ENCODE measurements at regions not wholly inside any gene's neighbourhood (a gene's known extent, or its start where the extent isn't known, plus 50 kb on each side); places are given as distances from the start of the nearest gene placed in this dataset.

- no peak for DNase-seq (ENCODE audit: low read depth in 3 of 3)
Measured at GRCh38 chr5:174374206-174374605, 328.7 kb downstream of the NSG2 start.

DNA sequence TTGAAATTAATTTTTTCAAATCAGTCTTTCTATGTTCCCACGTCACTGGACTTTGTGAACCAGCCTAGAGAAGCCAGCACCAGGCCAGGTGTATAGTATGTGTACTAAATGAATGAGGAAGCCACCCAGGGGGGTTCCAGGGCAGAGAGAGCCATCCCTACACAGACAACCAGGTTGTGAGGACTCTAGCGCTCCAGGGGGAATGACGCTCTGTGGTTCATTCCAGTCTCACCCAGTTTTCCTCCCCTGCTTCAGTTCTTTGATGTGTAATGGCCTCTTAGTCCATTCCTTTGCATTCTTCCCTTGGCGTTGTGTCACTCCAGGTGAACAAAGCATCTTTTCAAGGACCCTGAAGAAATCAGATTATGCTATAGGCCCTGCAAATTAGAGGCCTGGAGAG, 330.6 kb downstream of the NSG2 start:
- no peak for DNase-seq (ENCODE audit: low read depth in 3 of 3)

GRCh38 chr5:174376726-174377373, 331.3 kb downstream of the NSG2 start:
- no peak for DNase-seq (ENCODE audit: low read depth in 3 of 3)

DNA sequence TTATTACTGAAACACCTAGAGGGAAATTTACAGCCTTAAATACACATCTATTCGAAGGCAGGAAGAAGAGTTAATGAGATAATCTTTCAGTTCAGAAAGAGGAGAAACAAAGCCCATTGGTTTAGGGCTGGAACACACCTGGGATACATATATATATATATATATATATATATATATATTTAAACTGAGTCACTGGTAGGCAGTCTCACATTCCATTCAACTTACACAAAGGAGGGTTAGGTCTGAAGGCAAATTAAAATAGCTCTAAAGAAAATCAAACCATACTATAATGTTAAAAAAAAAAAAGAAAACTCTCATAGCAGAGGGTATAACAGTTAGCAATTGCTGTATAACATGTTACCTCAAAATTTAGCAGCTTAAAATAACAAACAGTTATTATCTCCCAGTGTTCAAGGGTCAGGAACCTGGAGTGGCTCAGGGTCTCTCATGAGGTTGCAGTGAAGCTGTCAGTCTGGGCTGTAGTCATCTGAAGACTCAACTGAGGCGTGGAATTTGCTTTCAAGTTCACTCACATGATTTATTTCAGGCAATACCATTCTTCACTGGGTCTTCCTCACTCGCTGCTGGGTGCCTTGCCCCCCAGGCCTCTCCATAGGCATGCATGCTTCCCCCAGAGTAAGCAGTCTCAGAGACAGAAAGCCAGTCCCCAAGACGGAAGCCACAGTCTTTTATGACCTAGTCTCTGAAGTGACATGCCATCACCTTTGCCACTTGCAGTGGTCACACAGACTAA, 332.8 kb downstream of the NSG2 start:
- no peak for DNase-seq (ENCODE audit: low read depth in 3 of 3)

- no peak for DNase-seq (ENCODE audit: low read depth in 3 of 3)
Measured at GRCh38 chr5:174380311-174380710, 334.8 kb downstream of the NSG2 start.

DNA sequence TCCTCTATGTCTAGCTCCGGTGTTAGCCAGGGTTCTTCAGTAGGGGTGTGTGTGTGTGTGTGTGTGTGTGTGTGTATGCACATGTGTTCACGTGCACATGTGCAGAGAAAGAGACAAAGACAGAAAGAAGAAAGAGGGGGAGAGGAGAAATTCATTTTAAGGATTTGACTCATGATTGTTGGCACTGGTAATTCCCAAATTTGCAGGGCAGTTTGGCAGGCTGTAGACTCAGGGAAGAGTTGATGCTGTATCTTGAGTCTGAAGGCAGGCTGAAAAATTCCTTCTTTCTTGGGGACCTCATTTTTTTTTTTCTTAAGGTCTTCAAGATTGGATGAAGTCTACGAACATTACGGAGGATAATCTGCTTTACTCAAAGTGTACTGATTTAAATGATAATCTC, 335.7 kb downstream of the NSG2 start:
- no peak for DNase-seq (ENCODE audit: low read depth in 3 of 3)

- no peak for DNase-seq (ENCODE audit: low read depth in 3 of 3)
Measured at GRCh38 chr5:174383210-174384167, 338.0 kb downstream of the NSG2 start.

GRCh38 chr5:174384509-174384947, 339.0 kb downstream of the NSG2 start:
- no peak for DNase-seq (ENCODE audit: low read depth in 3 of 3)

DNA sequence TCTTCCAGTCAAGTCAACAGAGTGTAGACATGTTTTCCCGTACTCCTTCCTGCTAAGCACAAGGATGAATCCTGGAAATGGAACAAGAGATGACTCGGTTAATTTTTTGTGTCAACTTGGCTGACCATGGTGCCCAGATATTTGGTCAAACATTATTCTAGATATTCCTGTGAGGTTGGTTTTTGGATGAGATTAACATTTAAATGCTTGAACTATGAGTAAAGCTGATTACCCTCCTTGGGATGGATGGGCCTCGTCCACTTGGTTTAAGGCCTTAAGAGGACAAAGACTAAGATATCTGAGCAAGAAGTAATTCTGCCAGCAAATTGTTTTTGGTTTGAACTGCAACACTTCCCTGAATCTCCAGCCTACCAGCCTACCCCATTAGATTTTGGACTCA, 338.1 kb upstream of the MSX2 start:
- no peak for DNase-seq (ENCODE audit: low read depth in 3 of 3)

GRCh38 chr5:174386846-174387245, 337.5 kb upstream of the MSX2 start:
- no peak for DNase-seq (ENCODE audit: low read depth in 3 of 3)

GRCh38 chr5:174387448-174387847, 336.9 kb upstream of the MSX2 start:
- DNase-seq (ENCODE audit: low read depth in 3 of 3): no peak

DNA sequence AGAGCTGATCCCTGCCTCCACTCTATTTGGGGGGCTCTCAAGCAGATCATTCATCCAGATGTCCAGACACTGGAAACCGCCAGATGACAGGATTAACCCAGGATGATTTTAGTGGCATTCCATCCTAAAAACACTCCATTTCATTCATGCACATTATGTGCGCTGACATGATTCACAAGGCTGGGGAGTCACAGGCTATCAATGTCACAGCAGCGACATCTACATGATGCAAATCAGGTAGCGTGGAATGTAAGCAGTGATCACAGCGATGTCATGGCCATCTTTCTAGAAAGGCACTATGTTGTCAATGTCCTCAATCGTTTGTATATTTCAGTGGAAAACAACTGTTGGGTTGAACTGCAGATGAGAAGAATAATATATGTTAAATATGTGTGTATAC, 331.5 kb upstream of the MSX2 start:
- DNase-seq (ENCODE audit: low read depth in 3 of 3): no peak

GRCh38 chr5:174396541-174396940, 327.8 kb upstream of the MSX2 start:
- no peak for DNase-seq (ENCODE audit: low read depth in 3 of 3)

- no peak for DNase-seq (ENCODE audit: low read depth in 3 of 3)
Measured at GRCh38 chr5:174397206-174397605, 327.2 kb upstream of the MSX2 start.

DNA sequence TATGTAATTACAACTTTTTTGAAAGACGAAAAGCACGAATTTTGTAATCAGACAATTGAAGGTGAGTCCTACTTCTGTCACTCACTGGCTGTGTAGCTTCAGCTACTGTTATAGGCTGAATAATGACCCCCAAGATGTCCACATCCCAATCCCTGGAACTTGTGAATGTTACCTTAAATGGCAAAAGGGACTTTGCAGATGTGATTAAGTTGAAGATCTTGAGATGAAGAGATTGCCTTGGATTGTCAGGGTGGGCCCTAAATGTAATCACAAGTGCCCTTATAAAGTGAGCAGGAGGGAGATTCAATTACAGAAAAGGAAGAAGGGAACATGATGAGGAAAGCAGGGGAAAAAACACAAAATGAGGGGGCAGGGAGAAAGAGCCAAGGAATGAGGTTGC, 326.2 kb upstream of the MSX2 start:
- DNase-seq (ENCODE audit: low read depth in 3 of 3): no peak

GRCh38 chr5:174399411-174399810, 325.0 kb upstream of the MSX2 start:
- no peak for DNase-seq (ENCODE audit: low read depth in 3 of 3)

GRCh38 chr5:174400461-174400860, 323.9 kb upstream of the MSX2 start:
- DNase-seq (ENCODE audit: low read depth in 3 of 3): no peak

GRCh38 chr5:174401793-174402192, 322.6 kb upstream of the MSX2 start:
- DNase-seq (ENCODE audit: low read depth in 3 of 3): no peak

- DNase-seq (ENCODE audit: low read depth in 3 of 3): no peak
Measured at GRCh38 chr5:174402222-174402812, 322.1 kb upstream of the MSX2 start.

DNA sequence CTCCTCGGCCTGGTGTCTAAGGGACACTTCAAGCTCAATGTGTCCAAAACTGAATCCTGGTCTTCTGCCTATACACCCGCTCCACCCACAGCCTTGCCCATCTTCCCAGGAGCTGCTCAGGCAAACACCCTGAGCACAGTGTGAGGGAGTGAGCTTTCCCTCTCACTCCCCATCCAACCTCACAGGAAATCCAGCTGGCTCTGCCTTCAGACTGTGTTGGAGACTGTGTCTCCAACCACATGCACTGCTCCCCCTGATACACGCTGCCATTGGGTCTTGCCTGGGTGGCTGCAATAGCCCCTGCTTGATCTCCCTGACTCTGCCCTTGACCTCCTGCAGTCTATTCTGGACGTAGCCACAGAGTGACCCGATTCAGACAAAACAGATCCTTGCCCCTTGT, 319.5 kb upstream of the MSX2 start:
- DNase-seq (ENCODE audit: low read depth in 3 of 3): no peak

GRCh38 chr5:174409070-174409469, 315.3 kb upstream of the MSX2 start:
- DNase-seq (ENCODE audit: low read depth in 3 of 3): no peak

- DNase-seq (ENCODE audit: low read depth in 3 of 3): no peak
Measured at GRCh38 chr5:174409971-174410370, 314.4 kb upstream of the MSX2 start.
